Left renal pelvis (tissue), 4 donors: ENCODE measurements at regions not wholly inside any gene's neighbourhood (a gene's known extent, or its start where the extent isn't known, plus 50 kb on each side); places are given as distances from the start of the nearest gene placed in this dataset.

ENCODE experiments used
- DNase-seq, 4 donors: peaks; one replicate each; pipeline ENCODE4 v3.0.0-alpha.2; 2013; ENCODE audit warnings: low read depth in 4 of 4, low spot score in 3 of 4

GRCh38 chr10:29962166-29962850 is 97.1 kb downstream of the JCAD start:
- DNase-seq, result no peak

- no peak for DNase-seq
Measured at GRCh38 chr10:29961351-29961750, 98.0 kb downstream of the JCAD start.

GRCh38 chr10:29960261-29960660 is 99.1 kb downstream of the JCAD start:
- DNase-seq, result no peak

GRCh38 chr10:29959586-29959985 is 99.8 kb downstream of the JCAD start:
- DNase-seq, result no peak

GRCh38 chr10:29958440-29958839 is 100.9 kb downstream of the JCAD start:
- no peak for DNase-seq

- no peak for DNase-seq
Measured at GRCh38 chr10:29957907-29958331, 101.5 kb downstream of the JCAD start.

GRCh38 chr10:29957236-29957635 is 102.2 kb downstream of the JCAD start:
- DNase-seq, result no peak

- no peak for DNase-seq
Measured at GRCh38 chr10:29956335-29956924, 103.0 kb downstream of the JCAD start.

- no peak for DNase-seq
Measured at GRCh38 chr10:29955329-29955935, 104.0 kb downstream of the JCAD start.

- no peak for DNase-seq
Measured at GRCh38 chr10:29951441-29951931, 107.9 kb downstream of the JCAD start.

- no peak for DNase-seq
Measured at GRCh38 chr10:29950391-29950790, 109.0 kb downstream of the JCAD start.

GRCh38 chr10:29949411-29950011 is 109.9 kb downstream of the JCAD start:
- no peak for DNase-seq

- DNase-seq, result no peak
Measured at GRCh38 chr10:29948881-29949355, 110.5 kb downstream of the JCAD start.

GRCh38 chr10:29947701-29948060 is 111.7 kb downstream of the JCAD start:
- no peak for DNase-seq

GRCh38 chr10:29946953-29947700 is 112.3 kb downstream of the JCAD start:
- DNase-seq, result no peak

- DNase-seq, result no peak
Measured at GRCh38 chr10:29946614-29946952, 112.8 kb downstream of the JCAD start.

GRCh38 chr10:29941476-29941875 is 117.9 kb downstream of the JCAD start:
- DNase-seq, result no peak

- DNase-seq, result no peak
Measured at GRCh38 chr10:29932991-29933390, 126.4 kb downstream of the JCAD start.

- no peak for DNase-seq
Measured at GRCh38 chr10:29931833-29932232, 127.6 kb downstream of the JCAD start.

GRCh38 chr10:29929006-29929405 is 130.4 kb downstream of the JCAD start:
- no peak for DNase-seq

- DNase-seq, result no peak
Measured at GRCh38 chr10:29926693-29927048, 132.7 kb downstream of the JCAD start.
